Upper lobe of left lung (tissue), 4 donors: ENCODE measurements at regions not wholly inside any gene's neighbourhood (a gene's known extent, or its start where the extent isn't known, plus 50 kb on each side); places are given as distances from the start of the nearest gene placed in this dataset.

Experiments used
- EP300 ChIP-seq, 4 donors: sonication (generic); formaldehyde crosslinking; IDR thresholded peaks; one replicate each; pipeline ENCODE4 v1.5.1; 2017; ENCODE audit warnings: antibody characterized with exemption in 4 of 4, control low read depth in 2 of 4
- POLR2AphosphoS5 ChIP-seq, 2 donors: sonication (generic); formaldehyde crosslinking; IDR thresholded peaks; one replicate each; pipeline ENCODE4 v1.5.1; 2017; ENCODE audit warnings: antibody characterized with exemption in 2 of 2
- TF ChIP-seq, protein P1 (sequence below), 6 experiments: fragments of 450-650 bp in 4 of 6; fragments of 200-600 bp in 2 of 6; sonication (generic) in 2 of 6; IDR thresholded peaks; one replicate each; pipeline ENCODE4 v1.5.1; 2016 to 2019; ENCODE audit warnings: antibody characterized with exemption in 6 of 6

GRCh38 chr2:193348055-193348454 is 1153.3 kb upstream of the TMEFF2 start:
- TF ChIP-seq, protein P1, sequence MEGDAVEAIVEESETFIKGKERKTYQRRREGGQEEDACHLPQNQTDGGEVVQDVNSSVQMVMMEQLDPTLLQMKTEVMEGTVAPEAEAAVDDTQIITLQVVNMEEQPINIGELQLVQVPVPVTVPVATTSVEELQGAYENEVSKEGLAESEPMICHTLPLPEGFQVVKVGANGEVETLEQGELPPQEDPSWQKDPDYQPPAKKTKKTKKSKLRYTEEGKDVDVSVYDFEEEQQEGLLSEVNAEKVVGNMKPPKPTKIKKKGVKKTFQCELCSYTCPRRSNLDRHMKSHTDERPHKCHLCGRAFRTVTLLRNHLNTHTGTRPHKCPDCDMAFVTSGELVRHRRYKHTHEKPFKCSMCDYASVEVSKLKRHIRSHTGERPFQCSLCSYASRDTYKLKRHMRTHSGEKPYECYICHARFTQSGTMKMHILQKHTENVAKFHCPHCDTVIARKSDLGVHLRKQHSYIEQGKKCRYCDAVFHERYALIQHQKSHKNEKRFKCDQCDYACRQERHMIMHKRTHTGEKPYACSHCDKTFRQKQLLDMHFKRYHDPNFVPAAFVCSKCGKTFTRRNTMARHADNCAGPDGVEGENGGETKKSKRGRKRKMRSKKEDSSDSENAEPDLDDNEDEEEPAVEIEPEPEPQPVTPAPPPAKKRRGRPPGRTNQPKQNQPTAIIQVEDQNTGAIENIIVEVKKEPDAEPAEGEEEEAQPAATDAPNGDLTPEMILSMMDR (IDR thresholded peaks at IDR 0.05) = no peak
- TF ChIP-seq POLR2AphosphoS5 (IDR thresholded peaks at IDR 0.05) (no peak), EP300 (IDR thresholded peaks at IDR 0.05) (no peak)
